Osteocyte (in vitro differentiated cells): ENCODE measurements at regions not wholly inside any gene's neighbourhood (a gene's known extent, or its start where the extent isn't known, plus 50 kb on each side); places are given as distances from the start of the nearest gene placed in this dataset.

Experiments
- DNase-seq: peaks from one replicate; pipeline ENCODE4 v3.0.0; 2021; ENCODE audit warnings: mixed read lengths; ENCODE audit not compliant: unreplicated experiment; ENCODE audit errors: extremely low spot score
- H3K27ac Mint-ChIP-seq: one replicate; pipeline ENCODE4 v1.8.0; 2021; ENCODE audit warnings: mild to moderate bottlenecking, mixed read lengths; ENCODE audit not compliant: unreplicated experiment
- H3K27me3 Mint-ChIP-seq: one replicate; pipeline ENCODE4 v1.8.0; 2021; ENCODE audit warnings: mixed read lengths; ENCODE audit not compliant: unreplicated experiment
- H3K36me3 Mint-ChIP-seq: one replicate; pipeline ENCODE4 v1.8.0; 2021; ENCODE audit warnings: mixed read lengths; ENCODE audit not compliant: unreplicated experiment
- H3K4me1 Mint-ChIP-seq: one replicate; pipeline ENCODE4 v1.8.0; 2021; ENCODE audit warnings: mixed read lengths; ENCODE audit not compliant: unreplicated experiment
- H3K4me3 Mint-ChIP-seq: one replicate; pipeline ENCODE4 v1.8.0; 2021; ENCODE audit warnings: mild to moderate bottlenecking, moderate library complexity, mixed read lengths; ENCODE audit not compliant: unreplicated experiment
- H3K9me3 Mint-ChIP-seq: one replicate; pipeline ENCODE4 v1.8.0; 2021; ENCODE audit warnings: mixed read lengths; ENCODE audit not compliant: unreplicated experiment
- TF ChIP-seq, protein P1 (sequence below): fragments of 200-600 bp; sonication (generic); IDR thresholded peaks from 2 replicates; pipeline ENCODE4 v1.5.0; 2021; ENCODE audit warnings: antibody characterized with exemption, mild to moderate bottlenecking, moderate library complexity

GRCh38 chrX:35122756-35123155 lies 180.2 kb downstream of the FAM47B start:
- TF ChIP-seq, protein P1, sequence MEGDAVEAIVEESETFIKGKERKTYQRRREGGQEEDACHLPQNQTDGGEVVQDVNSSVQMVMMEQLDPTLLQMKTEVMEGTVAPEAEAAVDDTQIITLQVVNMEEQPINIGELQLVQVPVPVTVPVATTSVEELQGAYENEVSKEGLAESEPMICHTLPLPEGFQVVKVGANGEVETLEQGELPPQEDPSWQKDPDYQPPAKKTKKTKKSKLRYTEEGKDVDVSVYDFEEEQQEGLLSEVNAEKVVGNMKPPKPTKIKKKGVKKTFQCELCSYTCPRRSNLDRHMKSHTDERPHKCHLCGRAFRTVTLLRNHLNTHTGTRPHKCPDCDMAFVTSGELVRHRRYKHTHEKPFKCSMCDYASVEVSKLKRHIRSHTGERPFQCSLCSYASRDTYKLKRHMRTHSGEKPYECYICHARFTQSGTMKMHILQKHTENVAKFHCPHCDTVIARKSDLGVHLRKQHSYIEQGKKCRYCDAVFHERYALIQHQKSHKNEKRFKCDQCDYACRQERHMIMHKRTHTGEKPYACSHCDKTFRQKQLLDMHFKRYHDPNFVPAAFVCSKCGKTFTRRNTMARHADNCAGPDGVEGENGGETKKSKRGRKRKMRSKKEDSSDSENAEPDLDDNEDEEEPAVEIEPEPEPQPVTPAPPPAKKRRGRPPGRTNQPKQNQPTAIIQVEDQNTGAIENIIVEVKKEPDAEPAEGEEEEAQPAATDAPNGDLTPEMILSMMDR, result no peak
- no peak overlapping the region for H3K4me3 Mint-ChIP-seq
- H3K27me3 Mint-ChIP-seq, result peaks cover 3% of the 10 kb centered on the region
- no peaks in the 10 kb centered on the region for H3K4me1 Mint-ChIP-seq
- no peak overlapping the region for H3K27ac Mint-ChIP-seq
- DNase-seq, result no peak
- H3K9me3 Mint-ChIP-seq, result no peaks in the 10 kb centered on the region
- no peaks in the 10 kb centered on the region for H3K36me3 Mint-ChIP-seq

DNA sequence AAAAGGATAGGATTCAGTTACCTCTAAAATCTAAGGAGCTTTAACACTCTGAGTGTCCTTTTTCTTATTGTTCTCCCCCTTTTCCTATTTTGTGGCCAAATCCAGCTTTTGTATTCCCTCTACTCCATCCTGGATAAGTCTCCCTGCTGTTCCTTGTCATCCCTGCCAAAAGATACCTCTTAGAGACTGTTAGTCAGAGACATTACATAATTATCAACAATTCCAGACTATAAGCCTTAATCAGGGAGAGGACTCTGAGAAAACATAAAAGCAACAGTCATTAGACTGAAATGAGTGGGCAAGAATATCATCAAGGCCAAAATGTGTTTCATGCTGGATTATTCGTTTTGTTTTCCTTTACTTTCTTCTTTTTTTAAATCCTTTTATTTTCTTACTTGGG lies 206.9 kb downstream of the FAM47B start:
- Mint-ChIP-seq H3K36me3 (no peaks in the 10 kb centered on the region), H3K9me3 (no peaks in the 10 kb centered on the region), H3K4me1 (no peaks in the 10 kb centered on the region), H3K4me3 (no peak overlapping the region), H3K27me3 (peaks cover 14% of the 10 kb centered on the region), H3K27ac (no peak overlapping the region)
- TF ChIP-seq, protein P1, result no peak
- DNase-seq, result no peak

DNA sequence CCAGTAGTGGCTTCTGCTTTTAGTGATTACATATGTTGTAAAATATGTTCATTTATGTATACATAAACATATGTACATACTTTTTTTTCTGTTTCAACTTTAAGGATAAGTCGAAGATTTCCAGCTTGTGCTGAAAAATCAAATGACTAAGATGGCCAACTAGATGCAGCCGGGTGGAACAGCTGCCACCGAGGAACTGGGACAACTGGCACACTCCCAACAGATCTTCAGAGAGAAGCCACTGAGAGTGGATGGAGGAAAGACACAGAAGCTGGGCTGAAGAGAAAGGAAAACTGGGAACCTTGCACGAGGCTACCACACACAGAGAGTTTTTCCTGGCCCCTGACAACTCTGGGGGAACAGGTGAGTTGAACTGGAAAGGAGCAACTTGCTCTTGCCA lies 207.5 kb downstream of the FAM47B start:
- TF ChIP-seq, protein P1, result no peak
- no peaks in the 10 kb centered on the region for H3K36me3 Mint-ChIP-seq
- DNase-seq, result no peak
- no peak overlapping the region for H3K27ac Mint-ChIP-seq
- no peaks in the 10 kb centered on the region for H3K4me1 Mint-ChIP-seq
- H3K4me3 Mint-ChIP-seq, result no peak overlapping the region
- H3K9me3 Mint-ChIP-seq, result no peaks in the 10 kb centered on the region
- H3K27me3 Mint-ChIP-seq, result peaks cover 14% of the 10 kb centered on the region

DNA sequence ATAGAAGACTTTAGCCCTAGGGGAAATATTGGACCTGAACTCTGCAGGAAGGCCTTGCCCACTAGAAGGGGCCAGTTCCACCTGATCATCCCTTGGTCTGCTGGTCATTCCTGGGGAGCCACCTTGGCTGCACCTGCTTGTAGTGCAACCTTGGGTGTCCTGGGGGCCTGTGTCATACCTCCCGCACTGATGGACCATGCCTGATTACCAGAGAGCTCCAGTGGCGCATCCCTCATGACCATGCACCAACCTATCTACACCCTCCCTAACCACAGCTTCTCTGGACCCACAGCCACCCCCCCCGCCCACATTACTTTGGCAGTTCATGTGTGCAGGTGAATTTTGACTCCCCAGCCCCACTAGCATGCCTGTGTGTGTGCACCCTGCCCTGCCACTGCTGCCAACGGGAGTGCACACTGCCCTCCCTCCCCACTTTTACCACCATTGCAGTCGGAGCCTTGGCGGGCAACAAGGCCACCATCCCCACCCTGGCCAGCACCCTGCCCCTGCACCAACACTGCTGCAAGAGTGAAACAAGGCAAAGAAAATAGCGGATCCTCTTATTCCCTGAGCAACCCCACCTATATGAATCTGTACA lies 208.1 kb downstream of the FAM47B start:
- Mint-ChIP-seq H3K9me3 (no peaks in the 10 kb centered on the region), H3K27ac (no peak overlapping the region), H3K36me3 (no peaks in the 10 kb centered on the region), H3K4me1 (no peaks in the 10 kb centered on the region), H3K4me3 (no peak overlapping the region), H3K27me3 (peaks cover 14% of the 10 kb centered on the region)
- no peak for DNase-seq
- TF ChIP-seq, protein P1, result no peak

DNA sequence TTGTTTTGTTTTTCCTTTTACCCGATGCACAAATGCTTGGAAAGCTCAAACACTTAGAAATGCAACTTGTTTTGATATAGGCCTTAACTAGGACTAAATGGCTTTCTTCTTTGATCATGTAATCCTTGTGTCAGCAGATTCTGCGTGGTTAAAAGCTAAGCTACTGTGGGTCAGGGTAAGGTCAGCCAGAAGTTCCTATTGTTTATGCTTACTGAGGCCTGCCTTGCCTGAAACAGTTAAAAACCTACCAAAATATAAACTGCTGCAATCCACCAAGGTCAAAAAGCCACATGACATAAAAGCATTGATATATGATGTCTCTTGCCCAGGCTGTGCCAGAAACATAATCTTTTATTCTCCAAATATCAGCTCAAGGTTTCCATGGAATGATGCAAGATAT lies 223.4 kb downstream of the FAM47B start:
- Mint-ChIP-seq H3K27me3 (peaks cover 19% of the 10 kb centered on the region), H3K9me3 (peaks cover 11% of the 10 kb centered on the region), H3K4me3 (no peak overlapping the region), H3K4me1 (no peaks in the 10 kb centered on the region), H3K36me3 (no peaks in the 10 kb centered on the region), H3K27ac (no peak overlapping the region)
- TF ChIP-seq, protein P1, result no peak
- DNase-seq, result no peak
